Mesenchymal stem cell (in vitro differentiated cells and primary cell): ENCODE measurements at regions not wholly inside any gene's neighbourhood (a gene's known extent, or its start where the extent isn't known, plus 50 kb on each side); places are given as distances from the start of the nearest gene placed in this dataset.
"Not testable (repeated sequence)": the region's sequence is repeated elsewhere in the genome, so short reads cannot be mapped to it uniquely, and the experiment has no call there.

Source experiments
- DNase-seq: peaks from one replicate; pipeline ENCODE4 v3.0.0-alpha.2; 2013
- H2AFZ ChIP-seq: one replicate; pipeline ENCODE4 v1.6.1; 2013; ENCODE audit warnings: low read depth, mild to moderate bottlenecking, control low read depth, inconsistent platforms, low read length, moderate library complexity
- H2AK5ac ChIP-seq: 2 replicates; pipeline ENCODE4 v1.6.1; 2013; ENCODE audit warnings: low read length, moderate library complexity, mild to moderate bottlenecking, inconsistent platforms; ENCODE audit not compliant: severe bottlenecking
- H2BK120ac ChIP-seq: one replicate; pipeline ENCODE4 v1.6.1; 2013; ENCODE audit warnings: low read depth, mild to moderate bottlenecking, inconsistent platforms, low read length, moderate library complexity
- H2BK12ac ChIP-seq, 2 experiments: one replicate each; pipeline ENCODE4 v1.6.1; 2013; ENCODE audit warnings: inconsistent platforms in 2 of 2, low read length in 2 of 2, mild to moderate bottlenecking in 2 of 2, moderate library complexity in 2 of 2, control low read depth in 1 of 2
- H2BK15ac ChIP-seq: one replicate; pipeline ENCODE4 v1.6.1; 2013; ENCODE audit warnings: mild to moderate bottlenecking, low read depth, inconsistent platforms; ENCODE audit not compliant: poor library complexity, severe bottlenecking
- H2BK5ac ChIP-seq: 2 replicates; pipeline ENCODE4 v1.6.1; 2013; ENCODE audit warnings: low read depth, mild to moderate bottlenecking, low read length, control low read depth, inconsistent platforms; ENCODE audit not compliant: poor library complexity, severe bottlenecking
- H3K14ac ChIP-seq, 2 experiments: one replicate each; pipeline ENCODE4 v1.6.1; 2013; ENCODE audit warnings: inconsistent platforms in 2 of 2, low read length in 2 of 2, control low read depth in 1 of 2, mild to moderate bottlenecking in 1 of 2, moderate library complexity in 1 of 2
- H3K18ac ChIP-seq, 2 experiments: one replicate each; pipeline ENCODE4 v1.6.1; 2013; ENCODE audit warnings: inconsistent platforms in 2 of 2, low read length in 2 of 2, control low read depth in 1 of 2, low read depth in 1 of 2, mild to moderate bottlenecking in 1 of 2
- H3K23ac ChIP-seq, 2 experiments: one replicate each; pipeline ENCODE4 v1.6.1; 2013; ENCODE audit warnings: inconsistent platforms in 2 of 2, low read length in 2 of 2, mild to moderate bottlenecking in 2 of 2, moderate library complexity in 2 of 2, control low read depth in 1 of 2
- H3K27ac ChIP-seq: 2 replicates; pipeline ENCODE4 v1.5.1; 2013; ENCODE audit warnings: mild to moderate bottlenecking, moderate library complexity, low read length, control low read depth, inconsistent platforms; ENCODE audit not compliant: poor library complexity, severe bottlenecking
- H3K27me3 ChIP-seq, 2 experiments: 2 replicates each; pipeline versions ENCODE4 v1.6.1 to v1.7.0; 2013; ENCODE audit warnings: low read length in 2 of 2, mild to moderate bottlenecking in 2 of 2, moderate library complexity in 2 of 2, control low read depth in 1 of 2, inconsistent platforms in 1 of 2; ENCODE audit not compliant: control insufficient read depth in 1 of 2, insufficient read depth in 1 of 2
- H3K36me3 ChIP-seq, 2 experiments: 2 replicates each; pipeline versions ENCODE4 v1.6.1 to v1.7.0; 2013; ENCODE audit warnings: low read length in 2 of 2, control low read depth in 1 of 2, inconsistent platforms in 1 of 2, low read depth in 1 of 2, mild to moderate bottlenecking in 1 of 2; ENCODE audit not compliant: insufficient read depth in 2 of 2, control insufficient read depth in 1 of 2
- H3K4ac ChIP-seq, 2 experiments: one replicate each; pipeline ENCODE4 v1.6.1; 2013; ENCODE audit warnings: inconsistent platforms in 2 of 2, low read length in 2 of 2, mild to moderate bottlenecking in 2 of 2, moderate library complexity in 2 of 2, control low read depth in 1 of 2, low read depth in 1 of 2
- H3K4me1 ChIP-seq: 2 replicates; pipeline ENCODE4 v1.6.1; 2013; ENCODE audit warnings: low read depth, low read length, control low read depth; ENCODE audit not compliant: control insufficient read depth, insufficient read depth
- H3K4me2 ChIP-seq: 2 replicates; pipeline ENCODE4 v1.6.1; 2013; ENCODE audit warnings: low read length, mild to moderate bottlenecking, inconsistent platforms; ENCODE audit not compliant: poor library complexity, severe bottlenecking
- H3K4me3 ChIP-seq, 2 experiments: 2 replicates each; pipeline versions ENCODE4 v1.5.1 to v1.7.0; 2013; ENCODE audit warnings: low read length in 2 of 2, mild to moderate bottlenecking in 2 of 2, control low read depth in 1 of 2, low read depth in 1 of 2; ENCODE audit not compliant: insufficient read depth in 1 of 2
- H3K79me1 ChIP-seq: replicated peaks from 2 replicates; pipeline ENCODE4 v1.6.1; 2013; ENCODE audit warnings: mild to moderate bottlenecking, control low read depth, low read length, inconsistent platforms; ENCODE audit not compliant: poor library complexity, severe bottlenecking
- H3K9ac ChIP-seq: 2 replicates; pipeline ENCODE4 v1.7.0; 2013; ENCODE audit warnings: mild to moderate bottlenecking, low read length, moderate library complexity
- H3K9me3 ChIP-seq: 2 replicates; pipeline ENCODE4 v1.7.0; 2013; ENCODE audit warnings: mild to moderate bottlenecking, low read length; ENCODE audit not compliant: control insufficient read depth
- H4K8ac ChIP-seq: one replicate; pipeline ENCODE4 v1.6.1; 2013; ENCODE audit warnings: inconsistent platforms, mild to moderate bottlenecking, low read length, moderate library complexity
- H4K91ac ChIP-seq: one replicate; pipeline ENCODE4 v1.6.1; 2013; ENCODE audit warnings: mild to moderate bottlenecking, low read length, inconsistent platforms
- WGBS: methylation state at CpG from one replicate; pipeline ENCODE4 v1.1.7; 2013; ENCODE audit warnings: mixed read lengths; 5-methylcytosine and 5-hydroxymethylcytosine counted together

- Histone ChIP-seq H3K79me1 (no peaks in the 10 kb centered on the region), H3K4me3 (no peak overlapping the region), H2BK5ac (no peak overlapping the region), H3K27ac (no peak overlapping the region), H3K9me3 (no peaks in the 10 kb centered on the region), H2AFZ (no peak overlapping the region), H3K14ac (no peak overlapping the region), H4K91ac (no peak overlapping the region), H2BK15ac (no peak overlapping the region), H3K36me3 (no peaks in the 10 kb centered on the region), H2BK120ac (no peak overlapping the region), H3K23ac (no peak overlapping the region), H3K27me3 (no peaks in the 10 kb centered on the region), H2BK12ac (no peak overlapping the region), H3K9ac (no peak overlapping the region), H3K4me1 (no peaks in the 10 kb centered on the region), H3K4me2 (no peak overlapping the region), H2AK5ac (no peak overlapping the region), H3K18ac (no peak overlapping the region), H3K4ac (no peak overlapping the region), H4K8ac (no peak overlapping the region)
- WGBS: 100% methylated on average over 2 of the region's 2 CpGs
- DNase-seq: no peak
These were observed 506.4 kb upstream of the PABPC4L start for GRCh38 chr4:134708026-134708425.

DNA sequence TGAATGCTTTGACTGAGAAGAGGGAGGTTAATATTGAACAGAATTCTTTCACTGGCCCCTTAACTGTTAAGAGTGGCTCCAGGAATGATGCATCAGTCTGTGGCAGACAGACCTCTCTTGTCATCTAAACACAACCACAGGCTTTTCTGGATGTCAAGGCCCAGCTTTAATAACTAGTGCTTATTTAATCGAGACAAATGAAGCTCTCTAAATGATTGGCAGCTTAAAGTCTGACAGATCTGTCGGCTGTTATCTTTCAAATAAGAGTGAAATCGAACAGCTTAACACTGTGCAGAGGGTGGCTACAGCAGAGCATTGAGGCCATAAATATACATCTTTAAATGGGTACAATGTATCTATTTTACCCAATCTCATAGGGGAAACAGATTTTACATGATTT, 500.8 kb upstream of the PABPC4L start:
- Histone ChIP-seq H3K27ac (no peak overlapping the region), H3K4ac (no peak overlapping the region), H3K79me1 (no peaks in the 10 kb centered on the region), H2AK5ac (no peak overlapping the region), H2BK15ac (no peak overlapping the region), H4K91ac (no peak overlapping the region), H3K23ac (no peak overlapping the region), H3K4me2 (no peak overlapping the region), H3K4me1 (no peaks in the 10 kb centered on the region), H3K9ac (no peak overlapping the region), H3K27me3 (no peaks in the 10 kb centered on the region), H2BK5ac (no peak overlapping the region), H3K36me3 (no peaks in the 10 kb centered on the region), H3K14ac (no peak overlapping the region), H2BK120ac (no peak overlapping the region), H3K18ac (no peak overlapping the region), H2BK12ac (no peak overlapping the region), H4K8ac (no peak overlapping the region), H3K9me3 (peaks cover 4% of the 10 kb centered on the region), H3K4me3 (no peak overlapping the region), H2AFZ (no peak overlapping the region)
- no peak for DNase-seq
- 80% methylated on average over 3 of the region's 3 CpGs for WGBS

DNA sequence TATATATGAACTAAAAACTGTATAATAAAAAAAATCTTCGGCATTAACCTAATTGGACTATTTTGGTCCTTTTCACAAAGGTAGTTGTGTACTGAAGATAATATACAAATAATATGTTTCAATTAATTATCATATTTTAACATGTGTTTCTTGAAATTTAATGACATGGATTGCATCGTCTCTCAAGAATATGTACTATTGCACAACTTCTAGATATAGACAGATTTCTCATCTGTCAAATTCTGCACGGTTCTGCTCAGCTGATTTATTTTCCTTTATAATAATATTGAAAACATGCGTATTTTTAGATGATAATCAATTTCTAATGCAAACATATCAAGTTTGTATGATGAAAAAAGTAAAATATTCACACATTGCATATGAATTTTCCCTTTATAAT, 498.7 kb upstream of the PABPC4L start:
- Histone ChIP-seq H3K14ac (no peak overlapping the region), H4K91ac (no peak overlapping the region), H2BK120ac (no peak overlapping the region), H2AFZ (no peak overlapping the region), H3K36me3 (no peaks in the 10 kb centered on the region), H3K4ac (no peak overlapping the region), H3K4me3 (no peak overlapping the region), H2BK12ac (no peak overlapping the region), H2AK5ac (no peak overlapping the region), H3K9ac (no peak overlapping the region), H3K18ac (no peak overlapping the region), H4K8ac (no peak overlapping the region), H2BK5ac (no peak overlapping the region), H3K9me3 (peaks cover 9% of the 10 kb centered on the region), H3K27ac (no peak overlapping the region), H3K27me3 (no peaks in the 10 kb centered on the region), H3K4me2 (no peak overlapping the region), H3K4me1 (no peaks in the 10 kb centered on the region), H3K23ac (no peak overlapping the region), H3K79me1 (no peaks in the 10 kb centered on the region), H2BK15ac (no peak overlapping the region)
- DNase-seq: no peak
- WGBS: no CpG with 5 or more reads among the region's 4 CpGs

GRCh38 chr4:134698831-134699230, 497.2 kb upstream of the PABPC4L start:
- not testable (repeated sequence) for H3K4me1 ChIP-seq, DNase-seq, H3K23ac ChIP-seq, H4K8ac ChIP-seq, H3K27me3 ChIP-seq, H2BK5ac ChIP-seq, H3K4me3 ChIP-seq, H2AFZ ChIP-seq, H3K18ac ChIP-seq, H2AK5ac ChIP-seq, H2BK120ac ChIP-seq, H3K36me3 ChIP-seq, H2BK12ac ChIP-seq, H3K4ac ChIP-seq, H4K91ac ChIP-seq, H3K9ac ChIP-seq, H3K27ac ChIP-seq, H2BK15ac ChIP-seq, H3K4me2 ChIP-seq, H3K14ac ChIP-seq, H3K79me1 ChIP-seq
- peaks cover 13% of the 10 kb centered on the region for H3K9me3 ChIP-seq
- 97% methylated on average over 4 of the region's 4 CpGs for WGBS
